Fibroblast of lung (primary cell): ENCODE measurements at regions not wholly inside any gene's neighbourhood (a gene's known extent, or its start where the extent isn't known, plus 50 kb on each side); places are given as distances from the start of the nearest gene placed in this dataset.
"Not testable (repeated sequence)": the region's sequence is repeated elsewhere in the genome, so short reads cannot be mapped to it uniquely, and the experiment has no call there.

Source experiments
- DNase-seq, 2 donors: peaks; one replicate each; pipeline versions ENCODE4 v3.0.0 to v3.0.0-alpha.2; 2010; ENCODE audit warnings: low read depth in 2 of 2
- H2AFZ ChIP-seq: 2 replicates; pipeline ENCODE4 v1.5.1; 2012; ENCODE audit warnings: low read length, control low read depth, inconsistent platforms
- H3K27ac ChIP-seq: 2 replicates; pipeline ENCODE4 v1.5.1; 2011; ENCODE audit warnings: low read length, control low read depth; ENCODE audit not compliant: insufficient read depth
- H3K27me3 ChIP-seq: 2 replicates; pipeline ENCODE4 v1.5.1; 2011; ENCODE audit warnings: mild to moderate bottlenecking, low read length; ENCODE audit not compliant: control insufficient read depth, insufficient read depth
- H3K36me3 ChIP-seq: 2 replicates; pipeline ENCODE4 v1.5.1; 2011; ENCODE audit warnings: low read length; ENCODE audit not compliant: control insufficient read depth, insufficient read depth
- H3K4me1 ChIP-seq: 2 replicates; pipeline ENCODE4 v1.5.1; 2011; ENCODE audit warnings: low read length; ENCODE audit not compliant: control insufficient read depth, insufficient read depth; ENCODE audit errors: extremely low read depth
- H3K4me2 ChIP-seq: 2 replicates; pipeline ENCODE4 v1.5.1; 2011; ENCODE audit warnings: low read length, control low read depth; ENCODE audit not compliant: insufficient read depth; ENCODE audit errors: extremely low read depth
- H3K4me3 ChIP-seq, 4 experiments: fragments of 200-600 bp in 1 of 4; sonication (generic) in 1 of 4; replicated peaks in 1 of 4; 2 replicates each; pipeline ENCODE4 v1.5.1; 2011 to 2016; ENCODE audit warnings: low read length in 4 of 4, low read depth in 3 of 4, mild to moderate bottlenecking in 3 of 4, control low read depth in 2 of 4, inconsistent platforms in 1 of 4, mixed read lengths in 1 of 4; ENCODE audit not compliant: insufficient read depth in 1 of 4; ENCODE audit errors: control extremely low read depth in 1 of 4
- H3K79me2 ChIP-seq: 2 replicates; pipeline ENCODE4 v1.5.1; 2012; ENCODE audit warnings: mild to moderate bottlenecking, low read length, inconsistent platforms; ENCODE audit not compliant: control insufficient read depth, insufficient read depth
- H3K9ac ChIP-seq: 2 replicates; pipeline ENCODE4 v1.5.1; 2011; ENCODE audit warnings: mild to moderate bottlenecking, low read length, control low read depth; ENCODE audit not compliant: insufficient read depth
- H3K9me3 ChIP-seq: 2 replicates; pipeline ENCODE4 v1.5.1; 2012; ENCODE audit warnings: low read depth, low read length; ENCODE audit not compliant: control insufficient read depth, insufficient read depth
- H4K20me1 ChIP-seq: 2 replicates; pipeline ENCODE4 v1.5.1; 2011; ENCODE audit warnings: low read length; ENCODE audit not compliant: control insufficient read depth, insufficient read depth; ENCODE audit errors: extremely low read depth

DNA sequence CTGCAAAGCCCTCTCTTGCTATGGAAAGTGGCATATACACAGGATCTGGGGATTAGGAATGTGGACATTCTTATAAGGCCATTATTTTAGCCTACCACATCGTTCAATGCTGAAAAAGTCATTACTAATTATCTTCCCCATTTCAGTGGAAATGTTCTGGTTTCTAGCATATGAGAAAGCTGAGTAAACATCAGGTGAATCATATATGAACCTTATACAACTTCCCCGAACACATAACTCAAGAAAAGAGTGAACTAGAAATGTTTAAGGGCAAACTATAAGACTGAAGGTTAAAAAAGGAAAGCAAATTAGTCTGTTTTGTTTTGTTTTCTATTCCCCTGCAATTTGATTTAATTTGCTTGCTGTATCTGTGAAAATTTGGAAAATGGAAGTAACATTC lies 62.5 kb upstream of the SEC22B start:
- H3K4me3 ChIP-seq, H3K36me3 ChIP-seq, H2AFZ ChIP-seq, H3K9ac ChIP-seq, H3K79me2 ChIP-seq, H3K4me2 ChIP-seq, H3K9me3 ChIP-seq, DNase-seq, H4K20me1 ChIP-seq, H3K27me3 ChIP-seq, H3K4me1 ChIP-seq, H3K27ac ChIP-seq: not testable (repeated sequence)

DNA sequence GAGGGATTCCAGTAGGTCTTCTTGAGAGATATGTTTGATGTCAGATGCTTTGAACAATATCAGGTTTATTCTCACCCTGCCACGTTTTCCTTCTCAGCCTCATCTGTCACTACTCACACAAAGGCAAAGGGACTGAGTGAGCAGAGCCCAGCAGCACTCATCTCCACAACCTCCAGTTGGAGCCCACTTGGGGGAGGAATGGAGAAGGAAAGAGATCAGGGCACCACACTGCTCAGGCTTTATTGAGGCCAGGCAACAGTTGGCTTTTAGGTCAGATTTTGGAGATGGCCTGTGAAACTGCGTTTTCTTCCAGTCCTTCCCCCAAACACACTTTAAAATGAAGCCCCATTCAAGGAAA lies 57.3 kb upstream of the SEC22B start:
- not testable (repeated sequence) for H3K27me3 ChIP-seq, H3K79me2 ChIP-seq, H3K4me3 ChIP-seq, H3K9me3 ChIP-seq, H3K4me1 ChIP-seq, H3K36me3 ChIP-seq, H3K27ac ChIP-seq, DNase-seq, H4K20me1 ChIP-seq, H3K9ac ChIP-seq, H3K4me2 ChIP-seq, H2AFZ ChIP-seq

DNA sequence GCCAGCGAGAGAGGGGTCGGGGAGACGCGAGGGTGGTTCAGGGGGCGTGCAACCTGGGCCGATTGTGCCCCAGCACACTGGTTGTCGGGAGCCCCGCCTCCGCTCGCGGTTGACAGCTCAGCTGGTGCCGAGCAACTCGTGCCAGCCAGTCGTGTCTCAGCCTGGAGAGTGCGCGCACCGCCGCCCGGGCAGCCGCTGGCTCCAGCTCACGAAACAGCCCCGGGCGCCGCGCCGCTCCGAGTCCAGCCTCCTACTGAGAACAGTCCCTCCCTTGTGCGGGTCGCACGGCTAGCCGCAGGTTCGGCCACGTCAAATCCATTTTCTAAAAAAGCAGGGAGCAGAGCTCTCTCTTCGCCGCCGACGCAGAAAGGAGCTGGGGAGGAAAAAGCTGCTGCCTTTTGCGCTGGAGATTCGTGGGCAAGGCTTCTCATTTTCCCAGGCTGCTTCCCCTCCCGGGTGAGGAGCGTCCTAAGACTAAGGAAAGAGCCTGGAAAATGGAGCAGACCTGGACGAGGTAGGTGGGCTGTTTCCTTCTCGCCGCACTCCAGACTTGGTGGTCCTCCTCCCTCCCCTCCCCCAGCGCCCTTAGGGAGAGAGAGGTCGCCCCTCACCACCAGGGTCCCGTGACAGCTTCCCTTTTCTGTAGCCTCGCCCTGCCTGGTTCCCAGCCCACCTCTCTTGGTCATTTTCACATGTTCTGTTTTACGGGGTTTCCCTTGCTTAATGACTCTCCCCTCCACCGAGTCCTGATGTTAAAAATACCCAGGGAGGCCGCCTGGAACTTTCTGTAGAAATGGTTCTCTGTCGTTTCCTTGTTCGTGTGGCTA lies 56.7 kb upstream of the SEC22B start:
- peak overlapping the region in 1 of 4 experiments; percentile 31 for H3K4me3 ChIP-seq

DNA sequence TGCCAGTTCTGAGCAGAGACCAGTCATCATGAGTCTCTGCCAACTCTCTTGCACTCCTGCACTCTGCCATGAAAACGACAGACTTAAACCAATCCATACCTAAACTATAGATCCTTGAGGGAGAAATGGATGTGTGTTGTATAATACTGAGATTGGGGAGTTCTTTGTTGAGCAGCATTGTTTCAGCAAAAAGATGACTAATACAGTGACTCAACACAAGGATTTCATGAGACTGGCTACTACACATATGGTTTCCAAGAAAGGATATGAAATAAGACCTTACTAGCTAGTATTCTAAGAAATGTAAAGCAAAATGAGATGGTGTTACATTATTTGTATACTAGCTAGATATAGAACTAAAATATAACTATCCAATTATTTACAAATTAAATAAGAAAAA lies 53.5 kb upstream of the SEC22B start:
- H3K9me3 ChIP-seq, H2AFZ ChIP-seq, H3K9ac ChIP-seq, H3K4me2 ChIP-seq, DNase-seq, H3K27ac ChIP-seq, H4K20me1 ChIP-seq, H3K79me2 ChIP-seq, H3K4me1 ChIP-seq, H3K4me3 ChIP-seq, H3K27me3 ChIP-seq, H3K36me3 ChIP-seq: not testable (repeated sequence)

More for the DNA sequence above, 56.7 kb upstream of the SEC22B start:
- H3K27me3 ChIP-seq, H3K4me1 ChIP-seq, H3K27ac ChIP-seq, DNase-seq, H3K4me2 ChIP-seq, H3K9ac ChIP-seq, H4K20me1 ChIP-seq, H3K9me3 ChIP-seq, H2AFZ ChIP-seq, H3K36me3 ChIP-seq, H3K79me2 ChIP-seq: not testable (repeated sequence)
